RWPE1 (cell line): ENCODE measurements at regions not wholly inside any gene's neighbourhood (a gene's known extent, or its start where the extent isn't known, plus 50 kb on each side); places are given as distances from the start of the nearest gene placed in this dataset.
"Not testable (repeated sequence)": the region's sequence is repeated elsewhere in the genome, so short reads cannot be mapped to it uniquely, and the experiment has no call there.

ENCODE experiments used
- CTCF ChIA-PET: fragments of 350-600 bp; sonication (Branson Sonifier 250); formaldehyde crosslinking; extraction: SDS; loops from one replicate; lab custom pipeline; 2021; lab: Yijun Ruan, JAX
- POLR2A ChIA-PET: fragments of 400-600 bp; formaldehyde crosslinking; extraction: SDS; loops from one replicate; lab custom pipeline; 2020; ENCODE audit warnings: antibody characterized with exemption; ENCODE audit not compliant: low non-redundant PET; lab: Yijun Ruan, JAX
- DNase-seq: peaks from one replicate; pipeline ENCODE4 v3.0.0; 2012; ENCODE audit warnings: low spot score
- H3K27ac ChIP-seq: fragments of 450-650 bp; 2 replicates; pipeline ENCODE4 v1.5.1; 2017
- CTCF ChIP-seq: fragments of 450-650 bp; conservative IDR thresholded peaks from 2 replicates; pipeline ENCODE4 v1.5.1; 2017; ENCODE audit warnings: low read depth, mild to moderate bottlenecking

- DNase-seq: no peak
- CTCF ChIA-PET: no interaction called here
- H3K27ac ChIP-seq: no peak overlapping the region
- no peak for TF ChIP-seq CTCF
- POLR2A ChIA-PET: no interaction called here
Measured at GRCh38 chr3:124149081-124149480, 157.2 kb upstream of the ROPN1 start.

- no peak for DNase-seq
- no peak for TF ChIP-seq CTCF
- ChIA-PET CTCF (no interaction called here), POLR2A (no interaction called here)
- H3K27ac ChIP-seq: no peak overlapping the region
Measured at GRCh38 chr3:124149771-124150170, 157.8 kb upstream of the ROPN1 start.

GRCh38 chr3:124152891-124153290, 161.0 kb upstream of the ROPN1 start:
- DNase-seq, H3K27ac ChIP-seq, POLR2A ChIA-PET, CTCF ChIA-PET: not testable (repeated sequence)

- POLR2A ChIA-PET: no interaction called here
- CTCF ChIA-PET: interaction anchor here (0.9 kb wide), 1 partner anchor 42 kb away, joined by 4 read pairs; no protein-coding TSS in a partner anchor
- DNase-seq: no peak
- no peak for TF ChIP-seq CTCF
- no peak overlapping the region for H3K27ac ChIP-seq
Measured at GRCh38 chr3:124156866-124157712, 165.2 kb upstream of the ROPN1 start.

GRCh38 chr3:124157748-124158147, 165.8 kb upstream of the ROPN1 start:
- CTCF ChIA-PET: interaction anchor here (0.9 kb wide), 1 partner anchor 42 kb away, joined by 4 read pairs; no protein-coding TSS in a partner anchor
- H3K27ac ChIP-seq: no peak overlapping the region

GRCh38 chr3:124158168-124158881, 166.4 kb upstream of the ROPN1 start:
- ChIA-PET POLR2A (no interaction called here), CTCF (interaction anchor here (0.9 kb wide), 1 partner anchor 43 kb away, joined by 4 read pairs; no protein-coding TSS in a partner anchor)
- no peak for DNase-seq

More at GRCh38 chr3:124157748-124158147, 165.8 kb upstream of the ROPN1 start:
- no peak for DNase-seq
- POLR2A ChIA-PET: no interaction called here
- no peak for TF ChIP-seq CTCF

More at GRCh38 chr3:124158168-124158881, 166.4 kb upstream of the ROPN1 start:
- TF ChIP-seq CTCF: no peak
- H3K27ac ChIP-seq: no peak overlapping the region
